ENCODE measurements at regions not wholly inside any gene's neighbourhood (a gene's known extent, or its start where the extent isn't known, plus 50 kb on each side); places are given as distances from the start of the nearest gene placed in this dataset.

DNA sequence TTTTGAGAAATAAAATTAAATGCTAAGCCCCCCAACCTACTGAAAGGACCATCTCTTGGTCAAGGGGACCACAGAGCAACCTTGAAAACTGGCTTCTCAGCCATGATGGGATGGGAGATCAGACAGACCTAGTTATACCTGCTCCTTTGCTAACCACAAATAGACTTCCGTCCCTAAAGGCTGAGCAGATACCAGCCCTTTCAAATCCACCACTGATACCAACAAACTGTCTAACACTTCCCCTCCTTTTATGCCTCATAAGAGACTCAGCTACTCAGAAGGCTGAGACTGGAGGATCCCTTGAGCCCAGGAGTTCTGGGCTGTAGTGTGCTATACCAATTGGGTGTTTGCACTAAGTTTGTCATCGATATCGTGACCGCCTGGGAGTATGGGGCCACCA, 407.3 kb downstream of the SIPA1L2 start:
- H3K4me3 ChIP-seq (ENCODE audit: low read length), result no peak overlapping the region
- DNase-seq (ENCODE audit: low read depth), result no peak
- TF ChIP-seq, protein P1, sequence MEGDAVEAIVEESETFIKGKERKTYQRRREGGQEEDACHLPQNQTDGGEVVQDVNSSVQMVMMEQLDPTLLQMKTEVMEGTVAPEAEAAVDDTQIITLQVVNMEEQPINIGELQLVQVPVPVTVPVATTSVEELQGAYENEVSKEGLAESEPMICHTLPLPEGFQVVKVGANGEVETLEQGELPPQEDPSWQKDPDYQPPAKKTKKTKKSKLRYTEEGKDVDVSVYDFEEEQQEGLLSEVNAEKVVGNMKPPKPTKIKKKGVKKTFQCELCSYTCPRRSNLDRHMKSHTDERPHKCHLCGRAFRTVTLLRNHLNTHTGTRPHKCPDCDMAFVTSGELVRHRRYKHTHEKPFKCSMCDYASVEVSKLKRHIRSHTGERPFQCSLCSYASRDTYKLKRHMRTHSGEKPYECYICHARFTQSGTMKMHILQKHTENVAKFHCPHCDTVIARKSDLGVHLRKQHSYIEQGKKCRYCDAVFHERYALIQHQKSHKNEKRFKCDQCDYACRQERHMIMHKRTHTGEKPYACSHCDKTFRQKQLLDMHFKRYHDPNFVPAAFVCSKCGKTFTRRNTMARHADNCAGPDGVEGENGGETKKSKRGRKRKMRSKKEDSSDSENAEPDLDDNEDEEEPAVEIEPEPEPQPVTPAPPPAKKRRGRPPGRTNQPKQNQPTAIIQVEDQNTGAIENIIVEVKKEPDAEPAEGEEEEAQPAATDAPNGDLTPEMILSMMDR (conservative IDR thresholded peaks at IDR 0.05; ENCODE audit: low read depth, low read length), result no peak

DNA sequence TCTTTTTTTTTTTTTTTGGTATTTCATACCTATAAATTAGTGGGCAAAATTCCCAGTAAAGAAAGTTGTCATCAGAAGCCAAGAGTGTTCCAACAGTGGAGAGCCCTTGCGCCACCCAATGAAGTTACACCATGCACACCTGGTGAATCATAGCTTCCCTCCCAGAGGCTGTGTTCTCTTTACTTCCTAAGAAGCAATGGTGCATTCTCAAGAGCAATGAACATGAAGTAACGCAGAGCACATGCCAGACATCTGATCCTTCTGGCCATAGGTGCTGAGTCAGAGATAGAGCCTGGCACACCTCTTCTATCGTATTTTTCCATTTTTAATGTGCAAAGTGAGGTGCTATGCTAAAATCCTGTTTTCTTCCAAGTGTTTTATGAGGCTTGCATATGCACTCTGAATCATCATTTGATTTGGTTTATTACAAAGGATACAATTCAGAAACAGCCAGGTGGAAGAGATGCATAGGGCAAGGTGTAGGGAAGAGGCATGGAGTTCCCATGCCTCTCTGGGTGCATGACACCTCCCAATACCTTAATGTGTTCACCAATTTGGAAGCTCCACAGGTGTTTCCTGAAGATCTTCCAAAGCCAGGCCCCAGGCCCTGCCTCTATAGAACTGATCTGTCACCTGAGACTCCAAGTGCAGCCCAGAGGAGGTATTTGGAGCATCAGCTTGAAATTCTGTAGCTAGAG, 408.0 kb downstream of the SIPA1L2 start:
- TF ChIP-seq, protein P1 (conservative IDR thresholded peaks at IDR 0.05; ENCODE audit: low read depth, low read length), result no peak
- no peak overlapping the region for H3K4me3 ChIP-seq (ENCODE audit: low read length)
- peak; percentile 25 for DNase-seq (ENCODE audit: low read depth)

DNA sequence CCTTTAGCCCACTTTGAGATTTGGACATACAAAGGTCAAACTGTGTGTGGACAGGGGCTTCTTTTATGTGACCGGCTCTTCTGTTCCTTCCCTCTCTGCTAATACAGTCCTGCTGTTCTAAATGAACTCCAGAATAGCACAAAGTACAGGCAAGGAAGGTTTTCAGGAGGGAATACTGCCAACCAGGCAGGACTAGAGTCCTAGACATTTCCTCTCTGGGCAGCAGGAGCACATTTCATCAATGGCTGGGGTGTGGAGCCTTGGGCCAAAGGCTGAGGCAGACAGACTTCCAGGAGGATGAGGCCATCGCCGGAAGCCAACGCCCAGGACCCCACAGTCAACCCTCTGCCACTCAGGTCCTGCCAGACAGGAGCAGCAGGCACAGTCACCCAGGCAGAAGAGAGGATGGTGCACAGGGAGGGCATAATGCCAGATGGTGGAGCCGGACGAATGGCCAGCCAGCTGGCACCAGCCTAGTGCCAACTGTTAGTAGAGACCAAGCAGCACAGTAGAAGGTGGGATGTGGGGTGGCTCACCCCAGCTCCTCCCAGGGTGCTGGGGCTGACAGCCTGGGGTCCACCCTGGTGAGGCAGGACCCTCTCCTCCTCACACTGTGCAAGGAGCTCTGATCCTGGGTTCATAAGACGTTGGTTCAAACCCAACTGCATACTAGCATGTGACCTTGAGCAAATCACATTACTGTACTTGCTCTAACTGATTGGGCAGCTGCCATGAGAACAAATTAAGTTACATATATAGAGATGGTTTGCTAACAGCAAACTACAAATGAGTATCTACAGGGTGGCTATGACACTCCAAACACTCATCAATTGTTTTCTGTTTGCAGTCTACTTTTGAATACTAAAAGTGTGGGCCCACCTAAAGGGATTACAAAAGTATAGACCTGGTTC, 410.7 kb downstream of the SIPA1L2 start:
- TF ChIP-seq, protein P1 (conservative IDR thresholded peaks at IDR 0.05; ENCODE audit: low read depth, low read length), result no peak
- no peak overlapping the region for H3K4me3 ChIP-seq (ENCODE audit: low read length)
- DNase-seq (ENCODE audit: low read depth), result no peak

DNA sequence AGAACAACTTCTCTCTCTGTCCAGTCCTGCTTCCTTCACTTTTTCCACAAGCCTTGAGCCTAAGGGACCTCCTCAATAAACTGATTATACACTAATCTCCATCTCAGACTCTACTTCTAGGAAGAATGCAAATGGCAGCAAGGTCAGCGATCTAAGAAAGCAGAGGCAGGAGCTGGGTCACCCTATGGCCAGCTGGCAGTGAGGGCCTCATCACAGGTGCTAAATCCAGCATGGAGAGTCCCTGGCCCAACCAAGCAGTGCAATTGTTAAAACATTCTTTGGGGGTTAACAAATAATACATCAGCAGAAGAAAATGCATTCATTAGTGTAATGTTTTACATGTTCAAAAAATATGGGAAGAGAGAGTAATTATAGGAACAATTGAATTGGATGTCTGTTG, 416.0 kb downstream of the SIPA1L2 start:
- TF ChIP-seq, protein P1 (conservative IDR thresholded peaks at IDR 0.05; ENCODE audit: low read depth, low read length), result no peak
- DNase-seq (ENCODE audit: low read depth), result no peak
- no peak overlapping the region for H3K4me3 ChIP-seq (ENCODE audit: low read length)

DNA sequence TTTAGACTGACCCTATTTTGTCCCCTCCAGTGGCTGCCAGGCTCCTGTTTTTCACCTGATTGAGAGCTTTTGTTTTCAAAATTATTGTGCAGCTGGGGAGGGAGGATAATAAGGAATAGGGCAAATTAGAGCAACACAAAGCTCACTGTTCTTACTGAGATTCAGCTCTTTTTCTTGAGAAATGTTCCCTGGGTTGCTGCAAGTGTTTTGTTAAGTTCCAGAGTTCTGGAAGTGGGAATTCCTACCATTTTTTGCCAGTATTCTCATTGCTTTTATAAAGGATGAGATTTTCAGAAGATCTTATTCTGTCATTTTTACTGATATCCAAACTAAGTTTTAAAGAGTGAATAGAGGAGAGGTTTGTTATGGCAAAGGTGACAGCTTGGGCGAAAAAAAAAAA, 417.7 kb downstream of the SIPA1L2 start:
- no peak overlapping the region for H3K4me3 ChIP-seq (ENCODE audit: low read length)
- TF ChIP-seq, protein P1 (conservative IDR thresholded peaks at IDR 0.05; ENCODE audit: low read depth, low read length), result no peak
- no peak for DNase-seq (ENCODE audit: low read depth)

DNA sequence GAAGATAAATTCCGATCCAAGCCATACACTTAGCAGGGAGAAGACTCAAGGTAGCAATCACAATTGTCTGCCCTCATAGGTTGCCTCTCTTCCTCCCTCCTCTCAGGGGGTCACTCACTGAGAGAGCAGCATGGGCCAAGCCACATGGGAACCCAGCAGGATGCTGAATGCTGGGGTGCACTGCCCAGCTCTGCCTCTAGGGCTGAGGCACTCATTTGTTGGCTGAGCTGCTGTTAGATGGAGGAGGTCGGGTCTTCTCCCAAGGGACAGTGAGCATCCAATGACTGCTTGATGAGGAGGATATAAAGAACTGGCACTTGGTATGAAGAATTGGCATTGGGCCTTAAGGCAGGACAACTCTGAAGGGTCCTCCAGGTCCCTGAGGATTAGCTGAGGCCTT, 418.8 kb downstream of the SIPA1L2 start:
- DNase-seq (ENCODE audit: low read depth), result no peak
- TF ChIP-seq, protein P1 (conservative IDR thresholded peaks at IDR 0.05; ENCODE audit: low read depth, low read length), result peak; percentile 45
- no peak overlapping the region for H3K4me3 ChIP-seq (ENCODE audit: low read length)

Data from retinal pigment epithelial cell (primary cell).